ENCODE measurements at regions not wholly inside any gene's neighbourhood (a gene's known extent, or its start where the extent isn't known, plus 50 kb on each side); places are given as distances from the start of the nearest gene placed in this dataset.
"Not testable (repeated sequence)": the region's sequence is repeated elsewhere in the genome, so short reads cannot be mapped to it uniquely, and the experiment has no call there.

DNA sequence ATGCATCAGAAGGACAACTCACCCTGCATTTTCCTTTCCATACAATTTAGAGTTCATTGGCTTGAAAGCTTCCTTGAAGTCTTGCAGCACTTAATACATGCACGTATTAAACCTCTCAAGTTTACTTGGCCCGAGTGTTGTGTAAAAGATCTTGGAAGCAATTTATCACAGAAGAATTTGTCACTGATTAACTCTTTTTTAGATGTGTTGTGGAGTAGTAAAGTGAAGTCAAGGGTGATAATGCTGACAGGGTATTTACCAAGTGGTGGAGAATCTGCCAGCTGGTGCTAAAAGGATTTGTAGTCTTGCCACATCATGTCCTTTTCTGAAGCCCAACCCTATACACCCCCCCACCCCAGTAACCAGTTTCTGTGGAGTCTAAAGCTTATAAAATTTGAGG is 421.0 kb upstream of the MIR17HG start:
- DNase-seq (ENCODE audit: low read depth in 2 of 2) = no peak

DNA sequence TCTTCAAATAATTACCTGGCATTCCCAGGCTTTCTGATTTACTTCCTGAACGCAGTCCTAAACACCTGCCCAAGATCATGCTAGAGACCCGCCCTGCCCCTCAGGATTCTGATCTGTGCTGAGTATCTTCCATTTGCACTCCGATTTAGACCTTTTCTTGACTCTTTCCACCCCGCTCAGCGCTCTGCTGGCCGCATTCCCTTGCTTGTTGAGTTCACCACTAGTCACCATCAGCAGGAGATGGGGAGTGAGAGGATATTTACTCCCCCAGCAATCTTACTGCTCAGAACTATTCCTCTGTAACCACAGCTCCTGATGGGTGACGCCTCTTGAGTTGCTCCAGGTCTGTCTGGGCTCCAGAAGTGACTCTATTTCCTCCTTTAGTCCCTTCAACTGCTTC is 419.4 kb upstream of the MIR17HG start:
- DNase-seq (ENCODE audit: low read depth in 2 of 2) = no peak

DNA sequence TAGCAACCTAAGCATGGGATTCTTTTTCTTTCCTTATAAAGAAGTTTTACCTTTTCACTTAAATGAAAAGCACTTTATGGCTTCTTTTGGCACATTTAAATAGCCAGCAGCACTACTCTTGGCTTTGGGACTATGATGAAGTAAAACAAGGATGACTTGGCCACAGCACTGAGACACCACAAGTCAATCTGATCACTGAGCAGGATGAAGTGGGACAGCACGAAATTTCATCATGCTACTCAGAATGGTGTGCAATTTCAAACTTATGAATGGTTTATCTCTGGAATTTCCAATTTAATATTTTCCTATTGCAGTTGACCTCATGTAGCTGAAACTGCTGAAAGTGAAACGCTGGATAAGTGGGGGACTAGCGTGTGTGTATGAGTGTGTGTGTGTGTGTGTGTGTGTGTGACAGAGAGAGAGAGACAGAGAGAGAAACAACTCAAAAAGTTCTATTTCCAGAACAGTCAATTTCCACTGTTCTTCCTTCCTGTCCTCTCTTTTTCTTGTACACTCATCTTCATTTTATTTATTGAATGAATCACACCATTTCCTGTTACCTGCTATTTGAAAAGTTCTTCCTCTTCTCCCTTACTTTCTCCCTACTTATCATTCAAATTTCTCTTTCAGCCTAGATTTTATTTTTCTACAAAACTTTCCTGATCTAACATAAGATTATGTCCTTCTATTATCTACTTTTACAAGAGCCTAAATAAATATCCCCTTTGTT is 414.2 kb upstream of the MIR17HG start:
- DNase-seq (ENCODE audit: low read depth in 2 of 2) = no peak

DNA sequence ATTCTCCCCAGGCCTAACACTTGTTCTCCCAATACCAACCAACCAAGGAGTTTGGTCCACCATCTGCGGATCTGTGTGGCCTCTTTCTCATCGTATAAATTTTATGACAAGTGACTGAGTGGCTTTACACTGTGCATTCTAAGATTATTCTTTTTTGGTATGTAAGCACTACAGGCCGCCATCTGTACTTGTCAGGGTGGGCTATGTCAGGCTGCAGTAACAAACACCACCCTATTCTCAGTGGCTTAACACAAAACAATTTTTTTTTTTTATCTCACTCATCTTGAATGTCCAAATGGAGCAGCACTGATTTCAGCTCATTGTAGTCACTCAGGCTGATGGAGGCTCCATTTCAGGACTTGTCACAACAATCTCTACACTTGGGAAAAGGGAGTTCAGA is 412.7 kb upstream of the MIR17HG start:
- DNase-seq (ENCODE audit: low read depth in 2 of 2) = no peak

DNA sequence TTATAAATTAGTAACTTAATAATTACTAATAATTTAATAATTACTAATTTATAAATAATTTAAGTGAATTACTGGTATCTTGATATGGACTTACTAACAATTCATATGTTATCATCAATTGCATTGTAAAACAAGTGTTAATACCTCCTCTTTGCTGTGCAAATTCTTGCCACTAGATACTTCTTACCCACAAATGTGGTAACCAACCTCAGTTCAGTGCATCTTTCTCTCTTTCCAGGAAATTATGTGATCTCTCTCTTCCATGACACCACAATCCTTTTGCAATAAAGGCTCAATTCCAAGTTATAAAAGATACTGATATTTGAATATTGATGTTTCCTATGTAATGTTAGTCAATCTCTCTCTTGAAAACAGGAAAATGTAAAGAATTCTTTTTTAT is 408.6 kb upstream of the MIR17HG start:
- no peak for DNase-seq (ENCODE audit: low read depth in 2 of 2)

DNA sequence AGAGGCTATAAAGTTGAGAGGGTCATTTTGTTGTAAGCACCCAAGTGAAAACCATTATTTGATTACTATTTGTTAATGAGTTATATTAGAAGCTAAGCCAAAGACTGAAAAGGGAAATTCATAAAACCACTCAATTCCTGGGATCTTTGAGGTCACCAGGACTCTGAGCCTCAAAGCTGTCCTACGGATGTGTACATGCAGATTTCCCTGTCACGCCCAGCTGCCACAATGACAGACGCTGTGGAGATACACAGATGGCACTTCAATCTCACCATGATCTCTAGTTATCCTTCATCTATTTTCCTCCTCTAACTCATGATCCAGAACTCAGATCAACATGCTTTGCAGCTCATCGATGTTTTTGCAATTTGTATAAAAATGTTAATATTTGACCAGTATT is 403.5 kb upstream of the MIR17HG start:
- DNase-seq (ENCODE audit: low read depth in 2 of 2) = no peak

DNA sequence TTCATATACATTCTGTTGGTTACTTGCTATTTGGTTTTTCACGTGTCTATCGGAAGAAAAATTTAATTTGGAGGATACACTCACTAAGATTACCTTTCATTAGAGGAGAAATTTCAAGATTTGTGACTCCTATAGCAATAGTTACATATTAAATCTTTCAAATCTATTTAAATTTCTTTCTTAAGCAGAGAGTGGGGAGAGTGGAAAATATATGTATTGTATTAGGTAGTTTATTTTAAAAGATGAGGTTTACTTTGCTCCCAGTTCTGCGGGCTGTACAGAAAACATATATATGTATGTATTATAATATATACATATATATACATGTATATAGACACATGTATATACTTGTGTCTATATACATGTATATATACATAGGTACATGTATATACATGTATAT is 402.3 kb upstream of the MIR17HG start:
- DNase-seq (ENCODE audit: low read depth in 2 of 2) = not testable (repeated sequence)

DNA sequence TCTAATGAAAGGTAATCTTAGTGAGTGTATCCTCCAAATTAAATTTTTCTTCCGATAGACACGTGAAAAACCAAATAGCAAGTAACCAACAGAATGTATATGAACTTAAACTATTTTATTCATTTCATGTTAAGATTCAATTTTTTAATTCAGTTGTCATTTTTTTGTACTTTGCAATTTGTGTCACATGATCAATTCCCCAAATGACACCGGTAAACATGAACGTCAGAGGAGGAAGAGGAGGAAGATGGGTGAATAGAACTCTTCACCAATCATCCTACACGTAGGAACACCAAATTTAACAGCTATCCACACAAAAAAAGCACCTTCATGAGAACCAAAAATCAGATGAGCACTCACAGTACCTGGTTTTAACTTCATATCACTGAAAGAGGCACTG is 401.4 kb upstream of the MIR17HG start:
- DNase-seq (ENCODE audit: low read depth in 2 of 2) = not testable (repeated sequence)

DNA sequence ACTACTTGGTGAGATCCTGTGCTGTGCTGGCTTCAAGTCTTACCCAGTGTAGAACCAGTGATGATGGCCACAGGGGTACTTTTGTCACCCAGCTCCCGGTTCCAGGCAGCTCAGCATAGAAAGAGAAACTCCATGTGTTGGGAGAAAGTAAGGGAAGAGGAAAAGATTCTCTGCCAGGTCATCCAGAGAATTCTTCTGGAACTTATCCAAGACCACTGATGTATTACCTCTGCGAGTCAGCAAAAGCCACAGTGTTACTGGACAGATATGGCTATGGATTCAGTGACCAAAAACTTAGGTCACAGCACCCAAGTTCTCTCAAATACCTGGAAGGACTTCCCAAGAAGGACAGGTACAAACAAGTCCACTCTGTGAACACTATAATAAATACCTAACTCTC is 399.5 kb upstream of the MIR17HG start:
- no peak for DNase-seq (ENCODE audit: low read depth in 2 of 2)

DNA sequence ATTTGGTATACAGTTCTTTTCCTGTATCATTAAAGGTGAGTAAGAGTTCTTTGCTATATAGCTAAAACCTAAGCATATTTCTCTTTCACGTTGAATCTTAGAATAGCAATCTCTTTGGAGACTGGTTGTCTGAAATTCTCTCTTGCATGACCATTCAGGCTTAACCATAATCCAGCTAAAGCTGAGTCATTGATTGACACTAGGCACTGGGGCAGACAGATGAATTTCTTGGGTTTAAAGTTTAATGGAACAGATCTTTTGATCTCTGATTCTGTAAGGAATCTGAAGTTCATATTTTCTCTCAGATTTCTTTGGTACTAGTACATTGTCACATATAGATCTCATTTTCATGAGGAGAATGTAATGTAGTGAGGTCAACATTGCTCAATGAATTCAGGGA is 397.3 kb upstream of the MIR17HG start:
- DNase-seq (ENCODE audit: low read depth in 2 of 2) = no peak

DNA sequence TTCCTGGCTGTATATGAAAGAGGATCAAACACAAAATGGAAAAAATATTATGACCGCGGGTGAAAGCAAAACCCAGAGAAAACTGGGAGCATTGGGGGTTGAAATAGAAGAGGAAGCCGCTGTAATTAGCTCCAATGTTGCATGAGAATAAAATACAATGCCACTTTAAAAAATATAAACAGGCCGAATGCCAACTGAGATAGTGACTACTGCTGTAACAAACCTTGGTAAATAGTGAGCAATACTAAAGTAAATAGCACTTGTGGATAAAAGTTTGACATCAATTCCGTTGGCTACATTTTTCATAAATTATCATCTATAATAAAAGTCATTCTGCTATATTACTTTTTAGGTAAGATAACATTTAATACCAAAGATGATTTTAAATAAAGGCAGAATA is 395.8 kb upstream of the MIR17HG start:
- no peak for DNase-seq (ENCODE audit: low read depth in 2 of 2)

DNA sequence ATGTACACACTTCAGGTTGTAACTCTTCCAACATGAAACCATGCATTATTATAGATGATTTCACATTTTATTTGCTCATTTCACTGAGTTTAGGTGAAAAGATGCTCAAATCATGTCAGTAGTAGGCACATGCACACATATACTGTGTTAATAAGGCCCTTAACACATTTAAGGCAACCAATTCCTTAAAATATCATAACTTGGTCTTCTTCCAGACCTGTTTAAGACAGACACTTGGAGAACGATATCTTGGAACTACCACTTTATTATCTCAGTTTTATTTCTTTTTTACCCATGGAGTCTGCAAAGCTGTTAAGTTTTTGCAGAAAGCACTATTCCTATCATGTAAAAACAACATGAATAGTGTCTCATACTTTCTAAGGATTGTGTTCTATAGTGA is 395.2 kb upstream of the MIR17HG start:
- no peak for DNase-seq (ENCODE audit: low read depth in 2 of 2)

DNA sequence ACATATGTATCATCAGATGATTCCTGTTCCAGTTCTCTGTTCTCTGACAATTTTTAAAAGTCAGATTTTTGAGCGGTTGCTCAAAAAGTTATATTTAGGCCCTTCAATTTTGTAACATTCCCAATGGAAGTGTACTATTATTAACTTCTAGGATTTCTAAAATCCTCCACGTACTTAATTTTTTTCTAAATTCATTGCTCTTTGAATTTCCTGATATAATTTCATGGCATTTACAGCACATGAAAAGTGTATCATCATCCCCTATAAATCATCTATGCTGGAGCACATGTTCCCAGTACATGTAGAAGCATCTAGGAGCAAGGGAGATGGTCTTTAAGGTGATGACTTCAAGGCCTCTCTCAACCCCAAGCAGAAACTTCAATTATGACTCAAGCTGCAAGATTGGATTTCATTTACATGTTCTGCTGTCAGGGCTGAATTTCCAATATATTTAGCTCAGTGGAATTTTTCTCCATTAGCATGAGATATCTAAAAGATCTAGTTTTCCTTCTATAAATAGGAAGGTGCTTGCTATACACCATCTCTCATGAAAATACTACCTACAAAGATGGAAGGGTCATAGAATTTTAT is 392.8 kb upstream of the MIR17HG start:
- no peak for DNase-seq (ENCODE audit: low read depth in 2 of 2)

DNA sequence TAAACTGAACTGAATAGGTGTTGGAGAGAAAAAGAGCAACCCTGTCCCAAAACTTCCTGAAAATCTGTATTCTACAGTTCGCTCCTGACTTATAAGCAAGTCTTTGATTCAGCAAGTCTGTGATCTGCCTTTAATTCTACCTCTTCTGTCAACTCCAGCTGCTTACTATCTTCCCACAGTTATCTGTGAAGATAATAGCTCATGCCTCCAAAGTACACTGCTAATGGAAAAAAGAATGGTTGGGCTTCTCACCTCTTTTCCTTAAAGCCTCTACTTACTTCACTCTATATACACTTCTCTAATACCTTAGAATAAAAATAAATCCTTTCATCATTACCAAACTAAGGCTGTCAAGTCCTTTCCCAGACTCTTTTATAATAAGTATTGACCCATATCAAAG is 391.5 kb upstream of the MIR17HG start:
- DNase-seq (ENCODE audit: low read depth in 2 of 2) = no peak

DNA sequence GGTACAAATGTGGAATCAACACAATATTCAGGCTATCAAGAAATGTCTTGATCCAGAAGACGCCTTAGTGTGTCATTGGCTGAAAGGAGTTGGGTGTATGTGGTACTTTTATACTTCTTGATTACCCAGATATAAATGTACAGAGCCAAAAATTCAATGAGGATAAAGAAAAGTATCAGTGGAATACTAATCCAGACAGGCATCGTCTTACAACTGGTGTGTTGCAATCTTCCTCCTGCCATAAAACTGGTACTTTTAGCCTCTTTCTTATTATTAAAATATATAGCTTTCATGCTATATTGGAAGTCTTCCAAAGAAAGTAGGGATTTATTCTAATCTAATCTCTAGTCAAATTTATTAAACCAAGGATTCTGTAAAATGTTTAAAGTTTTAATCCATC is 388.6 kb upstream of the MIR17HG start:
- DNase-seq (ENCODE audit: low read depth in 2 of 2) = no peak

DNA sequence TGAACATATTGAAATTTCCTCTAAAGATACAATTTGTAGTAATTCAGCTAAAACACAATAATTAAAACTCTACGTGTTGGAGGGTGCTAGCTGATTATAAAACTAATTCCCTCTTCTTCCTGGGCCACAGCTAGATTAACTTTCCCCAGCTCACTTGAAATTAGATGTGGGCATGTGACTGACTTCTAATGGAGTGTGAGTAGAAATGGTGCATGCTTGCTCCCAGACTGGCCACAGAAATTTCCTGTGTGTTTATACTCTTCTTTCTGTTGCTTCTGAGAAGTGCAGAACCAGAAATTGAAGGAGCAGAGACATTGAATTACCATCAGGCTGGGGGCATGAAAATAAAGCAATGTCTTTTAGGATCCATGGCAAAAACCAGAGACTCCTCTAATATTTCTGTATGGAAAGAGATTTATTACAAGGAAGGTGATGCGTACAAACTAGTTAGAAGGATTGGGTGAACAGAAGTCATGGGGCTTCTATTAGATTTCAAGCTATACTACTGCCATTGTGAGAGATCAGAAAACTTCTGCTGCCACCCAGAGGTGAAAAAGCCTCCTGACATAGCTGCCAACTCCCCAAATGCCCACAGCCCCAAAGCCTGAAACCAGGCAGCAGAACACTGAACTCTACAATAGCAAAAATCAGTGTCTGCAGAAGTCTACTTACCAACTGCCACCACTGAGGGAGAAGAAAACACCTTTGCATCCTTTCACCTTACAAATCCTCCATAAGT is 379.2 kb upstream of the MIR17HG start:
- DNase-seq (ENCODE audit: low read depth in 2 of 2) = no peak

DNA sequence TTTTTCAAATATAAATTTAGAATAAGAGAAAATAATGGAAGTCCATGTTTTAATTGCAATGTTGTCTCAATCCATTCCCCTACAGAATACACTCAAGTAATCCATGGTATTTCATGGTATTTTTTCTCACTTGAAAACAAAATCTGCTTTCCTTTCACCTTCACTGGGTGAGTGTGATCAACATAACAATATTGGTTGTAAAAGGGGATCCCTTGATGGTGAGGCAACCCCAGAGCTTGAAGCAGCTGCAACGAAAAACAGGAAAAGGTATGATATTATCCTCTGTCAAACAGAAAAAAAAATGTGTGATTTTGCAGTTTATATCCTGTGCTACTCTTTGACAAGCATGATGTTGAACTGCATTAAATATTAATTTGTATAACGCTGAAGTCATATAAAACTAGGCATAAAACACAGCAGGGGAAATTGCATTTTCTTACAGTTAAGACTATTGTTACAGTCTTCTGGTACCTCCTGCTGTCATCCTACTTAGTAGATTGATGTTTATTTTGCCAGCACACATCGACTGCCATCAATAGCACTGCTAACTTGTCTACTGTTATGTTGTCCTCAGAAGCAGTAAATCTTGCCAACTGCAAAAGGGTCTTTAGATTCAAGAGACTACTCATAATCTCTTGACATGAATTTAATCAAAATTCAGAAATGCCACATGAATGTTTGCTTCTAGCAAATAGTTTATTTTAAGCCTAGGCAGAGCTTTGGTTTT is 373.1 kb upstream of the MIR17HG start:
- DNase-seq (ENCODE audit: low read depth in 2 of 2) = no peak

DNA sequence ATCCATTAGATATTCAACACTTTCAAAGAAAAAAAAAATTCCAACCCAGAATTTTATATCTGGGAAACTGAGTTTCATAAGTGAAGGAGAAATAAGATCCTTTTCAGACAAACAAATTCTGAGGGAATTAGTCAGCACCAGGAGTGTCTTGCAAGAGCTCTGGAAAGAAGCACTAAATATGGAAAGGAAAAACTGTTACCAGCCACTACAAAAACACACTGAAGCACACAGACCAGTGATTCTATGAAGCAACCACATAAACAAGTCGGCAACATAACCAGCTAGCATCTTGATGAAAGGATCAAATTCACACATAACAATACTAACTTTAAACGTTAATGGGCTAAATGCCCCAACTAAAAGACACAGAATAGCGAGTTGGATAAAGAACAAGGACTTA is 368.4 kb upstream of the MIR17HG start:
- DNase-seq (ENCODE audit: low read depth in 2 of 2) = no peak

DNA sequence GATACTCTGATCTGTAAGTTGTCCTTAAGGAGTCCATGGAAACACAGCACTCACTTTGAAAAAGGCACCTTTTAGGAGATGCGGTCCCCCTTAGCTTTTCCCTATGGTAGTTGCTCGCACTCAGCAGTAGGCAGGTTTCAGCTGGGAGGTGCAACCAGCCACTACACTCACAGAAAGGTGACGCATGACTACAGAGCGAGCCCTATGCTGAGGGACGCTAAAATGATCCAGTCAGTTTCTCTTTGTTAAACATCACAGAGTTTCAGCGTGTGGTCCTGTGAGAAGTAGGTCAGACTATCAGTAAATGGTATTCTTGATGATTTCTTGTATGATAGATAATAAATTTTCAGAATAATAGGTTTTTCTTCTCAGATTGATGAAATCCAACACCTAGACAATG is 362.7 kb upstream of the MIR17HG start:
- no peak for DNase-seq (ENCODE audit: low read depth in 2 of 2)

DNA sequence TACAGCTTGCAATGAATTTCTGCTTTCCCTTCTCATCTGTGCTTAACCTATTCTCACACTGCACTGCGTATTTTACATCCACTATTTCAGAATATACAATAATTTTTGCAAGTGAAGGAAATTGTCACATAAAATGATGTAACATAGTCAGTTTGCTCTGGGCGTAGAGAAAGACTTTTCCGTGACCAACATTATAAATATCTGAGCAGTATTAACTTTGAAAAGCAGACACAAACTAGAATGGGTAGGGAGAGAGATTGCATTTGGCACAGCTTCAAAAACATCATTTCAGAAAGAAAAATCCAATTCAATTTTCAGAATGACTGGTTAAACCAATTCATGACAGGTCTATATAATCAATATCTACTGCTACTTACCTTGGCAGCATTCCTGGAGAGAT is 352.5 kb upstream of the MIR17HG start:
- no peak for DNase-seq (ENCODE audit: low read depth in 2 of 2)

DNA sequence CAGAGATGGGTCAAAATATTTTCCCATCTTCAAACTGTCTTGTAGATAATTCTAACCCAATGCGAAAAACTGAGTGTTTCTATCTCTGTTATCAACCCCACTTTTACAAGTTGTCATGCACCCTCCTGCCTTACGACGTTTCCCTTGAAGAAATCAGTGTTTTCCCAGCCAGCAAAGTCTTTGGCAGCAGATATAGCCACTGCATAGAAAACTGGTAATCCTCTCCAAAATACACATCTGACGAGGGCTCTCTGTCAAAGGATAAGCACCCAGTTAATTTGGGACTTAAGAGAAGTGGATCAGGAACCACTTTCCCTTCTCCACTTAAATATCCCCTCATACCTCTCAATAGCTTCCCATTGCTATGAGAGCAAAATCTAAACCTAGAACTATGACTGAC is 351.9 kb upstream of the MIR17HG start:
- DNase-seq (ENCODE audit: low read depth in 2 of 2) = no peak

DNA sequence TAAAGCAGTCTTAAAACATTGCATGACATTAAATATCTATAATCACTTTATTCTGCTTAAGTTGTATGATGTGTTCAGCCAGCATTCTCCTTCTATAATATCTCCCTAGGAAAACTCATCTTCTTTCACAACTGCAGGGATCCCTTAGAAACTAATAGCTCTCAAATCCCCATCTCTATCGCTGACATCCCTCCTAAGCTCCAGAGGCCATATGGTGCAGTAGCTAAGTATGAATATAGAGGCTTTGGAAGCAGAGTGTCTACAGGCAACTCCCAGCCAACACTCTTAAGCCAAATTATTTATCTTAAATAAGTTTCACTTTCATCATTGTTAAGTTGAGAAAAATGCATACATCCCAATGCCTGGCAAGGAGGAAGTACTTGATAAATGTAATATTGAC is 349.5 kb upstream of the MIR17HG start:
- DNase-seq (ENCODE audit: low read depth in 2 of 2) = no peak

DNA sequence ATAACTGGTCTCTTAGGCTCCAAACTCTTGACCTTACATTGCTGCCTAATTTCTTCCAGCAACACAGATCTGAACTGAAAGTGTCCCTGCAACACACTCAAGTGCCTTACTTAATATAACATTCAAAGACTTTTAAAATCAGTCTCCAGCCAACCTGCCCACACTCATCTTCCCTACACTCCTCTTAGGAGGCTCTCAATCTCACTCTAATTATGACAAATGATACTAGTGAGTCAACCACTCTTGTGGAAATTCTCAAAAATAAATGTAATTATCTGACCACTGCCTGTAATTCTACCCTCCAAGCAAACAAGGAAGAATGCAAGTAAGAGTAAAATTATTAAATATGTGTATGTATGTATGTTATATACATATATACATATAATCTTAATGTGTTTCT is 348.1 kb upstream of the MIR17HG start:
- DNase-seq (ENCODE audit: low read depth in 2 of 2) = no peak

All from fibroblast of skin of left quadriceps (primary cell).